ENCODE measurements at regions not wholly inside any gene's neighbourhood (a gene's known extent, or its start where the extent isn't known, plus 50 kb on each side); places are given as distances from the start of the nearest gene placed in this dataset.

- no peaks in the 10 kb centered on the region for H3K27me3 Mint-ChIP-seq
- H3K36me3 Mint-ChIP-seq = no peaks in the 10 kb centered on the region
- no peak overlapping the region for H3K27ac Mint-ChIP-seq
- peaks cover 6% of the 10 kb centered on the region for H3K4me1 Mint-ChIP-seq (ENCODE audit: unreplicated experiment)
- no peak overlapping the region for H3K4me3 Mint-ChIP-seq
- DNase-seq (ENCODE audit: extremely low spot score, unreplicated experiment) = no peak
- no peak for TF ChIP-seq CTCF (conservative IDR thresholded peaks at IDR 0.05)
- no peaks in the 10 kb centered on the region for H3K9me3 Mint-ChIP-seq
Measured at GRCh38 chr3:81432456-81432855, 329.0 kb downstream of the GBE1 start.

- no peak for TF ChIP-seq CTCF (conservative IDR thresholded peaks at IDR 0.05)
- H3K36me3 Mint-ChIP-seq = no peaks in the 10 kb centered on the region
- no peak overlapping the region for H3K27ac Mint-ChIP-seq
- no peaks in the 10 kb centered on the region for H3K9me3 Mint-ChIP-seq
- no peaks in the 10 kb centered on the region for H3K27me3 Mint-ChIP-seq
- no peak overlapping the region for H3K4me3 Mint-ChIP-seq
- peaks cover 15% of the 10 kb centered on the region for H3K4me1 Mint-ChIP-seq (ENCODE audit: unreplicated experiment)
- DNase-seq (ENCODE audit: extremely low spot score, unreplicated experiment) = no peak
Measured at GRCh38 chr3:81426826-81427577, 334.4 kb downstream of the GBE1 start.

DNA sequence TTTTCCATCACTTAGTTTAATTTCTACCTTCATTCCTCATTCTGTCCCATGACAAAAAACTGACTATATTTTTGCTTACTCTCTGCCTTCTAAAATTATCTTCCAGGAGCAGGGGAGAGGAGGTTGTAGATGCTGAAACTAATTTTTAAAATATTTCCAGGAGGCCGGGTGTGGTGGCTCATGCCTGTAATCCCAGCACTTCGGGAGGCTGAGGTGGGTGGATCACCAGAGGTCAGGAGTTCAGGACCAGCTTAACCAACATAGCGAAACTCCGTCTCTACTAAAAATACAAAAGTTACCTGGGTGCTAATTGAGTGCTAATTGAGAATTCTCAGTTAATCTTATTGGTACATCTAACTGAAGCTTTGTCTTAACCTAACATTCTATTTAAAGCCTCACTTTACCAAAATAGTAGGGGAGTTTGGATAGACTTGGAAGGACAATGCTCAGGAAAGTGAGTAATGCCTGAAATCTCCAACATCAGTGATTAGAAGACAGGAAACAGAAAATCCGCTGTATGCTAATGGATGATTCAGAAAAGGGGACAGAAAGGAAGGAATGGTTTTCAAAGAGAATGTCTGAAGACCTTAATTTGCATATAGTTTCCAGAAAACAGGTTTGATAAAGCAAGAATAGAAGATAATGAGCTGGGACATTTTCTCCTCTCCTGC, 336.1 kb downstream of the GBE1 start:
- H3K27ac Mint-ChIP-seq = no peak overlapping the region
- no peaks in the 10 kb centered on the region for H3K27me3 Mint-ChIP-seq
- TF ChIP-seq CTCF (conservative IDR thresholded peaks at IDR 0.05) = no peak
- H3K9me3 Mint-ChIP-seq = no peaks in the 10 kb centered on the region
- DNase-seq (ENCODE audit: extremely low spot score, unreplicated experiment) = no peak
- H3K4me1 Mint-ChIP-seq (ENCODE audit: unreplicated experiment) = peaks cover 15% of the 10 kb centered on the region
- H3K36me3 Mint-ChIP-seq = no peaks in the 10 kb centered on the region
- no peak overlapping the region for H3K4me3 Mint-ChIP-seq

GRCh38 chr3:81419228-81419627, 342.2 kb downstream of the GBE1 start:
- no peaks in the 10 kb centered on the region for H3K4me1 Mint-ChIP-seq (ENCODE audit: unreplicated experiment)
- no peaks in the 10 kb centered on the region for H3K9me3 Mint-ChIP-seq
- H3K27me3 Mint-ChIP-seq = no peaks in the 10 kb centered on the region
- no peak for DNase-seq (ENCODE audit: extremely low spot score, unreplicated experiment)
- no peak overlapping the region for H3K4me3 Mint-ChIP-seq
- peak; percentile 72 for TF ChIP-seq CTCF (conservative IDR thresholded peaks at IDR 0.05)
- no peaks in the 10 kb centered on the region for H3K36me3 Mint-ChIP-seq
- H3K27ac Mint-ChIP-seq = no peak overlapping the region

- H3K27ac Mint-ChIP-seq = no peak overlapping the region
- no peaks in the 10 kb centered on the region for H3K4me1 Mint-ChIP-seq (ENCODE audit: unreplicated experiment)
- H3K36me3 Mint-ChIP-seq = no peaks in the 10 kb centered on the region
- no peak overlapping the region for H3K4me3 Mint-ChIP-seq
- no peak for DNase-seq (ENCODE audit: extremely low spot score, unreplicated experiment)
- TF ChIP-seq CTCF (conservative IDR thresholded peaks at IDR 0.05) = no peak
- no peaks in the 10 kb centered on the region for H3K9me3 Mint-ChIP-seq
- no peaks in the 10 kb centered on the region for H3K27me3 Mint-ChIP-seq
Measured at GRCh38 chr3:81416812-81417211, 344.6 kb downstream of the GBE1 start.
